ENCODE measurements at regions not wholly inside any gene's neighbourhood (a gene's known extent, or its start where the extent isn't known, plus 50 kb on each side); places are given as distances from the start of the nearest gene placed in this dataset.

DNA sequence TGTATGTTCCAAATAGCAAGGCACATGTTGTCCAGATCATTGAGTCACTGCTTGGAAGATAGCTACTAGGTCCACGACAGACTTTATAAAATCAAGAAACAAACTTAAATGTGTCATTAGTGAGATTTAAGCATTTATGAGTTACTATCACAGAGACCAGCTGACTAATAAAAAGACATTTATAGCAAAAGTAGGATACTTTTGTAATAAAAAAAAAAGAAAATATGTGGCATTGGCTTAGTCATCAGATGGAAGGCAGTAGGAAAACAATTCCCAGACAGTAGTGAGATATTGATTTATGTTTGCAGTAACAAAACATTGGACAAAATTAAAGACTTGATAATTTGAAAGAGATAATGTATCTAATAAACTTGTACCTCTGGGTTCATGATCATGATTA is 881.0 kb upstream of the LRRN3 start:
- peaks cover 0 to 12% (median 6%) of the 10 kb centered on the region in 8 donors for H3K9me3 Mint-ChIP-seq
- POLR2A ChIA-PET (ENCODE audit: partially characterized antibody): no interaction called here
- H3K27ac Mint-ChIP-seq: no peak overlapping the region

DNA sequence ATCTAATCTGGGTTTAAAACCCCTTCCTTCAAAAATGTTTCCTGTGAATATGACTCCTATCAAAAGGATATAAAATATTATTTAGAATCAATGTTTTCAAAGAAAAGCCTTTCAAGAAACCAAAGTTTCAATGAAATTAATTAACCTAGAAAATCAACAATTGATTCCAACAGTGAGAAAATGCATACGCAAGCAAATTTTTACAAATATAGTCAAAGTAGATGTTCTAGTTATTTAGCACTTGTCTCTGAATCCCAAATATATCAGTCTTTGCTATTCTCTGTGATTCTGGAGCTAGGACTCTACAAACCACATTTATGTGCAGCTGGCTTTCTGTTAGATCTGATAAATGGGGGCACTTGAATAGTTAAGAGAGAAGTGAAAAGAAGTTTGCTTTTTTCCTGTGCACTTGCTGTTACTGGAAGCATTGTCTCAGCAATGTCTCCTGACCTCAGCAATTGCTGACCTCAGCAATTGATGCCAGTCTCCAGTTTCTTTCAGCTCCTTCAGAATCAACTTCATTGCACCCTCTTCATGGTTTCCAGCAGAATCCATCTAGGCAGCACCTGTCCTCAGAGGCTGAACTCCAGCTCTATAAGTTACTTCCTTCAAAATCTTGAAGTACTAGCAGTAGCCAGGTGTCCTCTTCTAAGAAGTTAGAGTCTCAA is 879.9 kb upstream of the LRRN3 start:
- no peaks in the 10 kb centered on the region for H3K36me3 ChIP-seq (ENCODE audit: insufficient read depth, low read length)
- Mint-ChIP-seq H3K27me3 (no peaks in the 10 kb centered on the region), H3K27ac (no peak overlapping the region), H3K4me3 (no peak overlapping the region), H3K9me3 (peaks cover 0 to 11% (median 6%) of the 10 kb centered on the region in 8 donors), H3K36me3 (no peaks in the 10 kb centered on the region), H3K4me1 (no peaks in the 10 kb centered on the region)
- no peak overlapping the region for H3K4me3 ChIP-seq (ENCODE audit: low read length in 2 of 2)
- no peaks in the 10 kb centered on the region for H3K4me1 ChIP-seq (ENCODE audit: insufficient read depth, low read length)
- no peak for DNase-seq
- no peaks in the 10 kb centered on the region for H3K27me3 ChIP-seq (ENCODE audit: insufficient read depth, low read length)
- no peaks in the 10 kb centered on the region for H3K9me3 ChIP-seq (ENCODE audit: control insufficient read depth in 1 of 2, low read length in 2 of 2)
- POLR2A ChIA-PET (ENCODE audit: partially characterized antibody): no interaction called here
- intact Hi-C loops (cut with micrococcal nuclease): no loop called here
- no peak overlapping the region for H3K27ac ChIP-seq (ENCODE audit: low read depth, low read length)
- CTCF ChIA-PET (ENCODE audit: partially characterized antibody): no interaction called here

More for the DNA sequence above, 881.0 kb upstream of the LRRN3 start:
- Histone ChIP-seq H3K27me3 (ENCODE audit: insufficient read depth, low read length) (no peaks in the 10 kb centered on the region), H3K36me3 (ENCODE audit: insufficient read depth, low read length) (no peaks in the 10 kb centered on the region), H3K9me3 (ENCODE audit: control insufficient read depth in 1 of 2, low read length in 2 of 2) (no peaks in the 10 kb centered on the region), H3K4me1 (ENCODE audit: insufficient read depth, low read length) (no peaks in the 10 kb centered on the region), H3K27ac (ENCODE audit: low read depth, low read length) (no peak overlapping the region), H3K4me3 (ENCODE audit: low read length in 2 of 2) (no peak overlapping the region)
- H3K27me3 Mint-ChIP-seq: peaks cover 0 to under 1% of the 10 kb centered on the region in 2 donors
- no peak for DNase-seq
- no peaks in the 10 kb centered on the region for H3K4me1 Mint-ChIP-seq
- H3K4me3 Mint-ChIP-seq: no peak overlapping the region
- CTCF ChIA-PET (ENCODE audit: partially characterized antibody): no interaction called here
- intact Hi-C loops (cut with micrococcal nuclease): no loop called here
- no peaks in the 10 kb centered on the region for H3K36me3 Mint-ChIP-seq

DNA sequence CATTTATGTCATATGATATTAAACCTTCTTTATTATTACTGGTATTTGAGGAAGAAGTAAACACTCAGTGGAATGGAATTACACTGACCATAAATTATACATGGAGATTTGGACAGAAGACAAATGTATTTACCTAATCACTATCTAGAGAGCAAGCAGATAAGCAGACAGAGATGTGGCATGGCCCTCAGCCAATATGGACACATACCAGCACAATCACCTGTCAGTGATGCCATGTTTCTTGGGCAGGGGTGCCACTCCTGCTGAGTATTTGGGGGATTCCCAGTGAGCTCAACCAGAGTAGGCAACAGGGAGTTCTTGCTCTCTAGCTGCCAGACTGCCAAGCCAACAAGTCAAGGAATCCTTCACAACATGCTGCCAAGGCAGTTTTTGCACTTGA is 866.3 kb upstream of the LRRN3 start:
- no peaks in the 10 kb centered on the region for H3K4me1 Mint-ChIP-seq
- H3K4me3 Mint-ChIP-seq: no peak overlapping the region
- Histone ChIP-seq H3K4me1 (ENCODE audit: insufficient read depth, low read length) (no peaks in the 10 kb centered on the region), H3K27me3 (ENCODE audit: insufficient read depth, low read length) (no peaks in the 10 kb centered on the region), H3K4me3 (ENCODE audit: low read length in 2 of 2) (no peak overlapping the region), H3K27ac (ENCODE audit: low read depth, low read length) (no peak overlapping the region), H3K36me3 (ENCODE audit: insufficient read depth, low read length) (no peaks in the 10 kb centered on the region), H3K9me3 (ENCODE audit: control insufficient read depth in 1 of 2, low read length in 2 of 2) (no peaks in the 10 kb centered on the region)
- intact Hi-C loops (cut with micrococcal nuclease): no loop called here
- H3K9me3 Mint-ChIP-seq: peaks cover 0 to 3% (median 0%) of the 10 kb centered on the region in 8 donors
- no peak for DNase-seq
- no peak overlapping the region for H3K27ac Mint-ChIP-seq
- ChIA-PET POLR2A (ENCODE audit: partially characterized antibody) (no interaction called here), CTCF (ENCODE audit: partially characterized antibody) (no interaction called here)
- peaks cover 0 to 2% of the 10 kb centered on the region in 2 donors for H3K27me3 Mint-ChIP-seq
- no peaks in the 10 kb centered on the region for H3K36me3 Mint-ChIP-seq

- H3K27ac Mint-ChIP-seq: no peak overlapping the region
- POLR2A ChIA-PET (ENCODE audit: partially characterized antibody): no interaction called here
- H3K27me3 Mint-ChIP-seq: no peaks in the 10 kb centered on the region
- no peak overlapping the region for H3K4me3 ChIP-seq (ENCODE audit: low read length in 2 of 2)
- intact Hi-C loops (cut with micrococcal nuclease): no loop called here
- H3K9me3 ChIP-seq (ENCODE audit: control insufficient read depth in 1 of 2, low read length in 2 of 2): no peaks in the 10 kb centered on the region
- DNase-seq: no peak
- H3K4me1 ChIP-seq (ENCODE audit: insufficient read depth, low read length): no peaks in the 10 kb centered on the region
- no peak overlapping the region for H3K4me3 Mint-ChIP-seq
- no peaks in the 10 kb centered on the region for H3K36me3 ChIP-seq (ENCODE audit: insufficient read depth, low read length)
- no peaks in the 10 kb centered on the region for H3K27me3 ChIP-seq (ENCODE audit: insufficient read depth, low read length)
- no peak overlapping the region for H3K27ac ChIP-seq (ENCODE audit: low read depth, low read length)
- H3K4me1 Mint-ChIP-seq: no peaks in the 10 kb centered on the region
- CTCF ChIA-PET (ENCODE audit: partially characterized antibody): no interaction called here
- peaks cover 0 to 2% (median 0%) of the 10 kb centered on the region in 8 donors for H3K9me3 Mint-ChIP-seq
- no peaks in the 10 kb centered on the region for H3K36me3 Mint-ChIP-seq
Observed at GRCh38 chr7:110246118-110246517, 844.8 kb upstream of the LRRN3 start.

DNA sequence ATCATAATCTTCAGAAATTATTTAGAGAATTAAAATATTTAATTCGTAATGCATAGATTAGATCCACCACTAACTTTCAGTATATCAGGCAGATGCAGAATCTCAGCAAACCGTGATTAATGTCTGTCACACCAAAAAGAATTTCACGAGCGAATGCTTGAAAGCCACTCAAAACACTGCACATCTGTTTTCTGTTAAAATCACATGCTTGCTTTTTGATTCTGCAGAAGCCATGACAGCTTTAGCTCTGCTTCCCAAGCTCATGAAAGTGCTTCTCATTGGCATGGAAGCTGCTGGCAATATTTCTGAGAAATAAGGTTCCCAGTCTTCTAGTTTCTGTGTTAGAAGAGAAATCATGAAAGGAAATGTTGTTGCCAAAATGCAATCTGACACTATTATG is 837.8 kb upstream of the LRRN3 start:
- no peak overlapping the region for H3K4me3 Mint-ChIP-seq
- Histone ChIP-seq H3K9me3 (ENCODE audit: control insufficient read depth in 1 of 2, low read length in 2 of 2) (no peaks in the 10 kb centered on the region), H3K27ac (ENCODE audit: low read depth, low read length) (no peak overlapping the region), H3K36me3 (ENCODE audit: insufficient read depth, low read length) (no peaks in the 10 kb centered on the region), H3K4me3 (ENCODE audit: low read length in 2 of 2) (no peak overlapping the region), H3K4me1 (ENCODE audit: insufficient read depth, low read length) (no peaks in the 10 kb centered on the region), H3K27me3 (ENCODE audit: insufficient read depth, low read length) (no peaks in the 10 kb centered on the region)
- no peaks in the 10 kb centered on the region for H3K36me3 Mint-ChIP-seq
- H3K27ac Mint-ChIP-seq: no peak overlapping the region
- no peak for DNase-seq
- peaks cover 0 to 2% (median 0%) of the 10 kb centered on the region in 8 donors for H3K9me3 Mint-ChIP-seq
- no peaks in the 10 kb centered on the region for H3K27me3 Mint-ChIP-seq
- ChIA-PET CTCF (ENCODE audit: partially characterized antibody) (no interaction called here), POLR2A (ENCODE audit: partially characterized antibody) (no interaction called here)
- intact Hi-C loops (cut with micrococcal nuclease): no loop called here
- H3K4me1 Mint-ChIP-seq: no peaks in the 10 kb centered on the region

DNA sequence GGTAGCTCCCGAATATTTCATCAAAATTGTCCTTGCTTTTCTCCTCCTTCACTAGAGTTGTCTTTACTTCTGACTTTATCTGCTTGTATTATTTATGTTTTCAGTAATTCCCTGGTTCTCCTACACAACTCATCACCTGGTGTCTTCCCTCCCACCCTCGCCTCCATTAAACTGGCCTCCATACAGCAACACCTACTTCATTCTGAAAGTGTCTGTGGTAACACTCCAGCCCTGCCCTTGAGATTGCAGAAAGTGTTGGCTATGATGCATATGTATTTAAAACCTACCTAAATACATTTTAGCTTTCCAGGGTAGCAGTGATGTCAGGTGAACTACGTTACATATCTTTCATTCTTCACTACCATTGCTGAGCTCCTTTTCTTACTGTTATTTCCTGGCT is 833.3 kb upstream of the LRRN3 start:
- H3K27me3 Mint-ChIP-seq: peaks cover 0 to 1% of the 10 kb centered on the region in 2 donors
- no peak overlapping the region for H3K27ac Mint-ChIP-seq
- intact Hi-C loops (cut with micrococcal nuclease): no loop called here

DNA sequence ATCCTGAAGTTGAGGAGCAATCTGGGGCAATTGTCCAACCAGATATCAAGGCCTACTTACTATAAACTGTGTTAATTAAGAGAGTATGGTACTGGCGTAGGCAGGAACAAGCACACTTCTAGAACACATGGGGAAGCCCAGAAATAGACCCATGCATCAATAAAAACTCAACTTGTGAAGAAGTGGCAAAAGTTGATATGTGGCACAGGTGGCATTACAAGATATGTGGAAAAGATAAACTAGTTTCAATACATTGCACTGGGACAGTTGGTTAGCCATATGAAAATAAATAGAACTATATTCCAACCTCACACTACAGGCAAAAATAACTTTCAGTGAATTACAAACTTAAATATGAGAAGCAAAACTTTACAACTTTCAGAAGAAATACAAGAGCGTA is 828.7 kb upstream of the LRRN3 start:
- no peak for DNase-seq
- Mint-ChIP-seq H3K36me3 (no peaks in the 10 kb centered on the region), H3K4me1 (no peaks in the 10 kb centered on the region), H3K9me3 (peaks cover 0 to 4% (median 0%) of the 10 kb centered on the region in 8 donors), H3K4me3 (no peak overlapping the region), H3K27ac (no peak overlapping the region), H3K27me3 (peaks cover 0 to 1% of the 10 kb centered on the region in 2 donors)
- Histone ChIP-seq H3K27me3 (ENCODE audit: insufficient read depth, low read length) (no peaks in the 10 kb centered on the region), H3K27ac (ENCODE audit: low read depth, low read length) (no peak overlapping the region), H3K9me3 (ENCODE audit: control insufficient read depth in 1 of 2, low read length in 2 of 2) (no peaks in the 10 kb centered on the region), H3K36me3 (ENCODE audit: insufficient read depth, low read length) (no peaks in the 10 kb centered on the region), H3K4me3 (ENCODE audit: low read length in 2 of 2) (no peak overlapping the region), H3K4me1 (ENCODE audit: insufficient read depth, low read length) (no peaks in the 10 kb centered on the region)
- ChIA-PET CTCF (ENCODE audit: partially characterized antibody) (no interaction called here), POLR2A (ENCODE audit: partially characterized antibody) (no interaction called here)
- intact Hi-C loops (cut with micrococcal nuclease): no loop called here

More for the DNA sequence above, 833.3 kb upstream of the LRRN3 start:
- Histone ChIP-seq H3K9me3 (ENCODE audit: control insufficient read depth in 1 of 2, low read length in 2 of 2) (no peaks in the 10 kb centered on the region), H3K36me3 (ENCODE audit: insufficient read depth, low read length) (no peaks in the 10 kb centered on the region), H3K4me1 (ENCODE audit: insufficient read depth, low read length) (no peaks in the 10 kb centered on the region), H3K4me3 (ENCODE audit: low read length in 2 of 2) (no peak overlapping the region), H3K27ac (ENCODE audit: low read depth, low read length) (no peak overlapping the region), H3K27me3 (ENCODE audit: insufficient read depth, low read length) (no peaks in the 10 kb centered on the region)
- Mint-ChIP-seq H3K9me3 (peaks cover 0 to 2% (median 0%) of the 10 kb centered on the region in 8 donors), H3K4me3 (no peak overlapping the region), H3K4me1 (no peaks in the 10 kb centered on the region), H3K36me3 (no peaks in the 10 kb centered on the region)
- DNase-seq: no peak
- CTCF ChIA-PET (ENCODE audit: partially characterized antibody): no interaction called here
- POLR2A ChIA-PET (ENCODE audit: partially characterized antibody): no interaction called here

GRCh38 chr7:110264288-110264687 is 826.6 kb upstream of the LRRN3 start:
- ChIA-PET POLR2A (ENCODE audit: partially characterized antibody) (no interaction called here), CTCF (ENCODE audit: partially characterized antibody) (no interaction called here)
- Mint-ChIP-seq H3K27ac (no peak overlapping the region), H3K27me3 (peaks cover 0 to 1% of the 10 kb centered on the region in 2 donors), H3K9me3 (peaks cover 1 to 6% (median 4%) of the 10 kb centered on the region in 8 donors), H3K4me1 (no peaks in the 10 kb centered on the region), H3K36me3 (no peaks in the 10 kb centered on the region), H3K4me3 (no peak overlapping the region)
- Histone ChIP-seq H3K4me1 (ENCODE audit: insufficient read depth, low read length) (no peaks in the 10 kb centered on the region), H3K27me3 (ENCODE audit: insufficient read depth, low read length) (no peaks in the 10 kb centered on the region), H3K9me3 (ENCODE audit: control insufficient read depth in 1 of 2, low read length in 2 of 2) (no peaks in the 10 kb centered on the region), H3K27ac (ENCODE audit: low read depth, low read length) (no peak overlapping the region), H3K4me3 (ENCODE audit: low read length in 2 of 2) (no peak overlapping the region), H3K36me3 (ENCODE audit: insufficient read depth, low read length) (no peaks in the 10 kb centered on the region)
- no peak for DNase-seq
- intact Hi-C loops (cut with micrococcal nuclease): no loop called here
